ENCODE measurements at regions not wholly inside any gene's neighbourhood (a gene's known extent, or its start where the extent isn't known, plus 50 kb on each side); places are given as distances from the start of the nearest gene placed in this dataset.

DNA sequence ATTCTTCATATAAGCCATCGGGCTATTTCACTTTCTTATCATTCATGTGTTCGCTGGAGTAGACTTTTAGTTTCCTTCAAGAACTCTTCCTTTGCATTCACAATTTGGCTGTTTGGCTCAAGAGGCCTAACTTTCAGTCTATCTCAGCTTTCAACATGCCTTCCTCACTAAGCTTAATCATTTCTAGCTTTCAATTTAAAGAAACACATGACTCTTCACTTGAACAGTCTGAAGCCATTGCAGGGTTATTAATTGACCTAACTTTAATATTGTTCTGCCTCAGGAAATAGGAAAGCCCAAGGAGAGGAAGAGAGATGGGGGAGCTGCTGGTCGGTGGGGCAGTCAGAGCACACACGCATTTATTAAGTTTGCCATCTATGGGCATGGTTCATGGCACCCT is 158.1 kb downstream of the SUCLA2 start:
- ATAC-seq: no peak
- intact Hi-C loops (cut with DNase I): no loop called here
- WGBS, 4 donors: 75 to 81% (median 77%) methylated on average over 4 of the region's 4 CpGs
- no peaks in the 10 kb centered on the region for H3K27me3 ChIP-seq
- no peak for DNase-seq
- no peaks in the 10 kb centered on the region for H3K36me3 ChIP-seq
- no peaks in the 10 kb centered on the region for H3K4me1 ChIP-seq
- H3K9me3 ChIP-seq: no peaks in the 10 kb centered on the region
- no peak for TF ChIP-seq POLR2A (IDR thresholded peaks at IDR 0.05)
- TF ChIP-seq, protein P1, sequence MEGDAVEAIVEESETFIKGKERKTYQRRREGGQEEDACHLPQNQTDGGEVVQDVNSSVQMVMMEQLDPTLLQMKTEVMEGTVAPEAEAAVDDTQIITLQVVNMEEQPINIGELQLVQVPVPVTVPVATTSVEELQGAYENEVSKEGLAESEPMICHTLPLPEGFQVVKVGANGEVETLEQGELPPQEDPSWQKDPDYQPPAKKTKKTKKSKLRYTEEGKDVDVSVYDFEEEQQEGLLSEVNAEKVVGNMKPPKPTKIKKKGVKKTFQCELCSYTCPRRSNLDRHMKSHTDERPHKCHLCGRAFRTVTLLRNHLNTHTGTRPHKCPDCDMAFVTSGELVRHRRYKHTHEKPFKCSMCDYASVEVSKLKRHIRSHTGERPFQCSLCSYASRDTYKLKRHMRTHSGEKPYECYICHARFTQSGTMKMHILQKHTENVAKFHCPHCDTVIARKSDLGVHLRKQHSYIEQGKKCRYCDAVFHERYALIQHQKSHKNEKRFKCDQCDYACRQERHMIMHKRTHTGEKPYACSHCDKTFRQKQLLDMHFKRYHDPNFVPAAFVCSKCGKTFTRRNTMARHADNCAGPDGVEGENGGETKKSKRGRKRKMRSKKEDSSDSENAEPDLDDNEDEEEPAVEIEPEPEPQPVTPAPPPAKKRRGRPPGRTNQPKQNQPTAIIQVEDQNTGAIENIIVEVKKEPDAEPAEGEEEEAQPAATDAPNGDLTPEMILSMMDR (IDR thresholded peaks at IDR 0.05): no peak
- H3K4me3 ChIP-seq: no peak overlapping the region
- no peak overlapping the region for H3K27ac ChIP-seq

DNA sequence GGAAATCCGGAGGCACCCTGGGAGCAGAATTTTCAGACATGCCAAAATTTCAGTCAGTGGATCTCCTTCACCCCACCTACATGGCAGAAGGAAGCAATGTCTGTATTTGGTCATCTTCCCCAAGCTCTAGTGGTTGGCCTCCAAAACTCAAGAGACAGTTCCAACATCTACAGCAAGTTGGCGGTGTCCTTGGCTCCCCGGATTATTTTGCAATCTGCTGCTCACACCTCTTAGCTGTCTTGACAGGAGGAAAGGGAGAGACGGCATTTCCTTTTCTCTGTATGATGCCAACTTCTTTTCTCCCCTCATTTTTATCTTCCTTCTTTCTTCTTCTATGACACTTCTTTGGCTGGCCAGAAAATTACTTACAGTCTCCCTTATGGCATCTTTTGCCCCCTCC is 159.9 kb downstream of the SUCLA2 start:
- Histone ChIP-seq H3K36me3 (no peaks in the 10 kb centered on the region), H3K27me3 (no peaks in the 10 kb centered on the region), H3K4me3 (no peak overlapping the region), H3K9me3 (no peaks in the 10 kb centered on the region), H3K4me1 (no peaks in the 10 kb centered on the region), H3K27ac (no peak overlapping the region)
- intact Hi-C loops (cut with DNase I): no loop called here
- TF ChIP-seq, protein P1 (IDR thresholded peaks at IDR 0.05): no peak
- TF ChIP-seq POLR2A (IDR thresholded peaks at IDR 0.05): no peak
- 67 to 84% (median 76%) methylated on average over 4 of the region's 4 CpGs for WGBS, 4 donors
- DNase-seq: no peak
- no peak for ATAC-seq

DNA sequence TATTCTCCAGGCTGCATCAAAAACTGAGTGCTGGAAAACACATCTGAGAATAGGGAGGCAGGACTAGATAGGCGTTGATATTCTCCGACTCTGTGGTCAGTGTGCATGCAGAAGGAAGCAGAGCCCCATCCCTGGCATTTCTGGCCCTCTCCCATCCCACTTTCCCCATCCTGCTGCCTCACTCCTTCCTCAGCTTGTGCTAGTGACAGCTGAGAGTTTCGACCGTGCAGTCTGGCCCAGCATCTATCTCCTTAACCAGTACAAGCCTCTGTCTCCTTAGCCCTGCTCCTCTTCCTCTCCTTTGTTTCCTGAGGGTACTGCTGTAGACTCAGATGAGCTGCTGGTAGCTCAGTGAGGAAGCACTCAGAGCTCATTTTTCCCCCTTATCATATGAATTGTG is 163.2 kb downstream of the SUCLA2 start:
- Histone ChIP-seq H3K36me3 (no peaks in the 10 kb centered on the region), H3K4me1 (no peaks in the 10 kb centered on the region), H3K4me3 (no peak overlapping the region), H3K27ac (no peak overlapping the region), H3K27me3 (no peaks in the 10 kb centered on the region), H3K9me3 (no peaks in the 10 kb centered on the region)
- no peak for ATAC-seq
- intact Hi-C loops (cut with DNase I): no loop called here
- TF ChIP-seq, protein P1 (IDR thresholded peaks at IDR 0.05): no peak
- no peak for TF ChIP-seq POLR2A (IDR thresholded peaks at IDR 0.05)
- 75 to 83% (median 79%) methylated on average over 4 of the region's 4 CpGs for WGBS, 4 donors
- no peak for DNase-seq

DNA sequence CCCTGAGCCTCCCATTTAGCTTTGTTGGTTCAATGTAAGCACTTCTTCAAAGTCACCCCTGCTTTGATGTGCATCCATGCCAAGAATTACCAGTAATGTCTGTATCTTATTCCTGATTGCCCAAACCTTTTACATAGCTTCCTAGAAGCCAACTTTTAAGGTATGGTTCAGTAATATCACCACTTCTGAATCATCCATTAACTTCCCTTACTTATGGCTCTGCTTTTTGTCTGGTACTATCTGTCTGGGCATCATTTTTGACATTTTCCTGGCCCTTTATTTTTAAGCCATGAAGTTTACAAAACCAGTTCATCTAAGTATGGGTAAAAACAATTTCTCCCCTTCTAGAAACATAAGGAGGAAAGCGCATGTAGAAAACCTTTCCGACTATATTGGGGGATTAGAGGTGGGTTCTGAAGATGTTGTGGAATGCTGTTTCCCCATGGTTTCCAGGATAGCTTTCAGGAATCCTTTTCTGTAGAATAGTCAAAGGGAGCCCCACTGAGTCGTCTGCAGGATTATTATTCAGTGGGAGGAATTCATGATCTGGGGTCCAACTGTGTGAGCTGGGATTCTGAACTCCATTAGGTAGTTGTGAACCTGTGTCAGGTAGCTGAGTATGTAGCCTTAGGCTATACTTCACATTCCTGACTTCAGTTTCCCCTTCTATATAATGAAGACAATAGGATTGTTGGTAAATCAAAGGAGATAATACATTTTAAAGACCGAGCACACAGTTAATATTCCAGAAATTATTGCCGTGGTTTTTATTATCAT is 163.8 kb downstream of the SUCLA2 start:
- intact Hi-C loops (cut with DNase I): no loop called here
- no peak for ATAC-seq
- H3K9me3 ChIP-seq: no peaks in the 10 kb centered on the region
- DNase-seq: no peak
- no peak for TF ChIP-seq POLR2A (IDR thresholded peaks at IDR 0.05)
- TF ChIP-seq, protein P1 (IDR thresholded peaks at IDR 0.05): no peak
- no peaks in the 10 kb centered on the region for H3K27me3 ChIP-seq
- 82 to 92% (median 87%) methylated on average over 5 of the region's 5 CpGs for WGBS, 4 donors
- no peak overlapping the region for H3K27ac ChIP-seq
- H3K4me1 ChIP-seq: no peaks in the 10 kb centered on the region
- H3K4me3 ChIP-seq: no peak overlapping the region
- H3K36me3 ChIP-seq: no peaks in the 10 kb centered on the region

Measured in heart left ventricle (tissue), 16 donors.